Stimulated activated CD4-positive, alpha-beta T cell treated with anti-CD3 and anti-CD28 coated beads, Interleukin-4, amount 100 ng/mL, for 48 hours (primary cell): ENCODE measurements at regions not wholly inside any gene's neighbourhood (a gene's known extent, or its start where the extent isn't known, plus 50 kb on each side); places are given as distances from the start of the nearest gene placed in this dataset.
A peak's percentile ranks its signal among the peaks of the same experiment; 100 is the strongest.
"Not testable (repeated sequence)": the region's sequence is repeated elsewhere in the genome, so short reads cannot be mapped to it uniquely, and the experiment has no call there.

Source experiments
- DNase-seq, 2 donors: peaks; one replicate each; pipeline ENCODE4 v3.0.0-alpha.2; 2020; ENCODE audit warnings: low read depth in 2 of 2

DNA sequence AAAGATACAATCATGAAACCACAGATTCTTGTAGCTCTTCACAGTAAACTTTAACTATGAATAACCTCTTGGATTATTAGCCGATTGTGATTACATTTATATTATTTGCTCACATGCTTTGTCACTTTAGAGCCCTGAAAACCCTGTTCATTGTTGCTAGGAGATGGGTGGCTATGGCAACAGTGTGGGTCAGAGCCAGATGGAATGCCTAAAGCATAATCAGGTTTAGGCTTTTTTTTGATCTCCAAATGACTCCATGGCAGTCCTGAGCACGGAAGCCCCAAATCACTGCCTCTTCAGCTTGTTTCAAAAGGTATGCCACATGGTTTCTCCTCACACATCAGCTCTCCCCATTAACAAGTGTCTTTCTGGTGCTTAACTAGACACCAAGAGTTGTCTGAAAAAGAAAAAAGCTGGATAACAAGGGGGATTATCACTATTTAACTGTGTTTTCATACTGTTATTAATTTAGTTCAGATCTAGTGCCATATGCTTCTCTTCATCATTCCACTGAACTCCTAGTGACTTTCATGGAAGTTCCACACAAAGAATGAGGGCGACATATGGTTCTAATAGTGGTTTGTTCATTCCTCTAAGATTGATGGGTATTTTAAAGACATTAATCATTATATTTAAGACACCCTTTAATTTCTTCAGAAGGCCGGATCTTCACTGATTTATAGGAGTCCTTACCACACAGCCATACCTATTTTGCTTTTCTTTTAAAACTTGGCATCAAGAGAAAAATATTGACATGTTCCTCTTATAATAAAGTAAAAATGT lies 88.8 kb upstream of the PAM start:
- no peak for DNase-seq

DNA sequence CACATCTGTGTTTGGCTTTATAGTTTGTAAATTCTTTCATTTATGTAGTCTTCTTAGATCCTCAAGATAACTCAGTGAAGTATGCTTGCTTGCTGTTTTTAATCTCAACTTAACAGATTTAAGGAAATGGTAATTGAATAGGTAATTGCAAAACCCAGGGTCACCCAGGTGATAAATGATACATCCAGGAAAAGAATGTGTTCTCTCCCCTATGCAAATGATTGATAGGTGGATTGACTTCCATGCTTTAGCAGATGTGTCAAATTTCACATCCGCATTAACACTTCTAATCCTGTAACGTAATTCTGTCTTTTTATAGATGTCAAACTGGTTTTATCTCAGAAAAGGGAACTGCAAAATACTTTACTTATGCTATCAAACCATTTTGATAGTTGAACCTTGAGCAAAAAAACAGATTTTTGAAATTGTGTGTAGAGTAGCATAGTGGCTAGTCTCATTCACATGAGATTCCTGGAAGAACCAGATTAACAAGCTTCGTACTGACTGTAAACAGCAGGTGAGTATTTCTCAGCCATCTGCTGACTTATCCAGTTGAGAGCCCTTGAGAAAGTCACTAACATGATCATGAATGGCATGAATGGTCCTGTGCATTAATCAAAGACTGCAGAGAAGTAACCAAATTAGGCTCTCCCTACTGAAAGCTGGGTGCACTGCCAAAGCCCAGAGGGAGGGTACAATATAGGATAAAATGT lies 86.7 kb upstream of the PAM start:
- DNase-seq, result no peak

DNA sequence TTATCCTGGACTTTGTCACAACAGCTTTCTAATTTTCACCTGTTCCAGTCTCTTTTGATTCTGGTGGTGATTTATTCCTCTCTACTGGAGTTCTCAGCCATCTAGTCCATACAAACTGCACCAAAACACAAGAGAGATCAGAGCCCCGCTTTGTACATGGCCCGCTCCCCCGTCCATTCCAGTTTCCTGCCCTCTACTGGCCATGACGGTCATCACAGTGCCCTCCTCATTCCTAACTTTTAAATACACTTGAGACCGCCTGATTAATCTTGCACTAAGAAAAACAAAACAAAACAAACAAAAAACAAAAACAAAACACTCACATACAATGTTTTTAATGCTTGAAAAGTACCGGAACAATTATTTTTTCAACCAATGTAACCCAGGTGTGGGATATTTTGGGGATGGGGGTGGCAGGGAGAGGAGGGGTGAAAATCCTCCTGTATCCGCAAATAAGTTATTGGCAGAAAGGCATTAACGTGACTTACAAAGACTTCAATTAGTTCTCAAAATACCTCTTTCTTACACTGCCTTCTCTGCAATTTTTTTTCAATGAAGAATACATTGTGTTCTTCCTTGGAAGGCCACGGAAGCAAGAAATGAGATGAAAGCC lies 84.8 kb upstream of the PAM start:
- no peak for DNase-seq

DNA sequence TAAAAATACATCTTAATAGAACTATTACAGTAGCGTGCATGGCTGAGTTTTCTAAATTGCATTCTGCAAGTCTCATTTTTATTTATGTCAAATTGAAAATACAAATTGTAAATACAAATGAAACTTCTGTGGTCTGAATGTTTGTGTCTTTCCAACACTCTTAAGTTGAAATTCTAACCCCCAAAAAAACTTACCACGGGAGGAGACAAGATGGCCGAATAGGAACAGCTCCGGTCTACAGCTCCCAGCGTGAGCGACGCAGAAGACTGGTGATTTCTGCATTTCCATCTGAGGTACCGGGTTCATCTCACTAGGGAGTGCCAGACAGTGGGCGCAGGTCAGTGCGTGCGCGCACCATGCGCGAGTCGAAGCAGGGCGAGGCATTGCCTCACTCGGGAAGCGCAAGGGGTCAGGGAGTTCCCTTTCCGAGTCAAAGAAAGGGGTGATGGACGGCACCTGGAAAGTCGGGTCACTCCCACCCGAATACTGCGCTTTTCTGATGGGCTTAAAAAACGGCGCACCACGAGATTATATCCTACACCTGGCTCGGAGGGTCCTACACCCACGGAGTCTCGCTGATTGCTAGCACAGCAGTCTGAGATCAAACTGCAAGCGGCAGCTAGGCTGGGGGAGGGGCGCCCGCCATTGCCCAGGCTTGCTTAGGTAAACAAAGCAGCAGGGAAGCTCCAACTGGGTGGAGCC lies 83.9 kb upstream of the PAM start:
- not testable (repeated sequence) for DNase-seq

DNA sequence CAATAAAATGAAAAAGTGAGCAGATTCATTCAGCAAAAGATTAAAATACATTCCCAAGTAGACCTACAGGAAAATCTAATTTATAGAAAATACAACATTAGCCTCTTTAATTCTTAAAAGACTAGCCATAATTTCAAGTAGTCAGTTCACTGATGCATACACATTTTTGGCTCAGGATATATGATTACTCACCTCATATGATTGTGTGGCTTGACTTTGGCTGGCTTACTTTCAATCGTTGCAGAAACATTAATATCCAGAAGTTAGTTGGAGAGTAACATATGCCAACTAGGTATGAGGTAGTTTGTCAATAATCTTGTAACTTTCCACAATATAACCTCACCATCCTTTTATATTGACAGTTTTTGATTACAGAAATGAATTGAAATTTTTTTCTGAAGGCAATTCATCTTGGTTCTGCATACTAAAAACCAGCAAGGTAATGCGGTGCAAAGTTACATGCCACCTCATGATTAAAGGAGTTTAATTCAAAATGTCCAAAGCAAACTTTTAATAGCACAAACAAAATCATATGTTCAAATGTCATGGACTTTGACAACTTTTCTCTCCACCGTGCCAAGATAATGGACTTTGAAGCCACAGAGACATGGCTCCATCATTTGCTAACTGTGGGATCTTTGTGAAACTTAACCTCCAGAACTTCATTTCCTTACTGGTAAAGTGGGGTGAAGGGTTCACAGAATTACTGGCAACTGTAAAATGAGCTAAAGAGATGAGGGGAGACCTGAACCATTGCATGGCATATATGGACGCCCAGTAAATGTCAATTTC lies 76.6 kb upstream of the PAM start:
- no peak for DNase-seq

DNA sequence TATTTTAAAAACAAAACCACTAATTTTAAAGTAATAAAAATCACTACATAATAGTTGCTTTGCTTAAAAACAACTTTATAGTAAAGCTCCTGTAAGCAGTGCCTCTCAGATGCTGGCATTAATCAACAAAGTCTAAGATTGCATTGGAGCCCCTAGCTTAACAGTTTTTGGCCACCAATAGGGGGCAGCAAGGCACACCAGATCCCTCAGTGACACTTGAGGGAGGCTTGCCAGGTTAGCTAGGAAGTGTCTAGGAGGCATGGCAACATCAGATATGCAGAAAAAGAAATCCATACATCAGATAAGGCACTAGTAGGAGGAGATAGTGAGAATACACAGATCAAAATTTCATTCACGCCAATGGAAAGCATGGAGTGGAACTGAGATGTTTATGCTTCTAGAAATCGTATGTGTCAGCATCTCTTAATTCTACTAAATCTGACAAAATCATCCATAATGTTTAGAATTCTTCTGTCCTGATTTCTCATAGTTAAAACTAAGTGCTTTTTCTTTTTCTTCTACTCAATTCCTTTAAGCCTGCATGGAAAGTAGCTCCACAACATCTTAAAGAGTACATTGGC lies 73.6 kb upstream of the PAM start:
- DNase-seq, result peak; percentile 54

DNA sequence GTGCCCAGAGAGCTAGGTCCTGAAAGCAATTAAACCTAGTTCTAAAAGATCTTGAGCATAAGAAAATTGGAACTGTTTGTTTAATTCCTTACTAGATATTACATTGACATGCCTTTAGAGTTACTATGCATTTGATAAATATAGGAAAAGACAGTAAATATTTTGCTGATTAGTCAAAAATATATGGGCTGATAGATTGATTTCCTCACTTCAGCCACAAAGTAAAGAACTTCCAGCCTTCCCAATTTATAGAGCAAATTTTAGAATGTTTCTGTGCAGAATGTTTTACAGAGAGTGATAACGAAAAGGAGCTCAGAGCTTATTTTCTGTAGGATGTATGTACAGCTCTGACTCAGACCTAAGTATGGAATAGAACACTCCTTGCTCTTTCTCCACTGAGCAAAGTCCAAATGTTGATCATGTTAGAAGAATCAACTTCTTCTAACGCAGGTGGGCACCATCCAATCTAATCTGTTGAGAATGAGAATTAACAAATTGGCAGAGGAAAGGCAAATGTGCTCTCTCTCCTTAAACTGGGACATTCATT lies 72.9 kb upstream of the PAM start:
- DNase-seq, result no peak

DNA sequence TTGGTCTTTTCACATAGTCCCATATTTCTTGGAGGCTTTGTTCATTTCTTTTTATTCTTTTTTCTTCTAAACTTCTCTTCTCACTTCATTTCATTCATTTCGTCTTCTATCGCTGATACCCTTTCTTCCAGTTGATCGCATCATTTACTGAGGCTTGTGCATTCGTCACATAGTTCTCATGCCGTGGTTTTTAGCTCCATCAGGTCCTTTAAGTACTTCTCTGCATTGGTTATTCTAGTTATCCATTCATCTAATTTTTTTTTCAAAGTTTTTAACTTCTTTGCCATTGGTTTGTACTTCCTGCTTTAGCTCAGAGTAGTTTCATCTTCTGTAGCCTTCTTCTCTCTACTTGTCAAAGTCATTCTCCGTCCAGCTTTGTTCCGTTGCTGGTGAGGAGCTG lies 67.0 kb upstream of the PAM start:
- not testable (repeated sequence) for DNase-seq

DNA sequence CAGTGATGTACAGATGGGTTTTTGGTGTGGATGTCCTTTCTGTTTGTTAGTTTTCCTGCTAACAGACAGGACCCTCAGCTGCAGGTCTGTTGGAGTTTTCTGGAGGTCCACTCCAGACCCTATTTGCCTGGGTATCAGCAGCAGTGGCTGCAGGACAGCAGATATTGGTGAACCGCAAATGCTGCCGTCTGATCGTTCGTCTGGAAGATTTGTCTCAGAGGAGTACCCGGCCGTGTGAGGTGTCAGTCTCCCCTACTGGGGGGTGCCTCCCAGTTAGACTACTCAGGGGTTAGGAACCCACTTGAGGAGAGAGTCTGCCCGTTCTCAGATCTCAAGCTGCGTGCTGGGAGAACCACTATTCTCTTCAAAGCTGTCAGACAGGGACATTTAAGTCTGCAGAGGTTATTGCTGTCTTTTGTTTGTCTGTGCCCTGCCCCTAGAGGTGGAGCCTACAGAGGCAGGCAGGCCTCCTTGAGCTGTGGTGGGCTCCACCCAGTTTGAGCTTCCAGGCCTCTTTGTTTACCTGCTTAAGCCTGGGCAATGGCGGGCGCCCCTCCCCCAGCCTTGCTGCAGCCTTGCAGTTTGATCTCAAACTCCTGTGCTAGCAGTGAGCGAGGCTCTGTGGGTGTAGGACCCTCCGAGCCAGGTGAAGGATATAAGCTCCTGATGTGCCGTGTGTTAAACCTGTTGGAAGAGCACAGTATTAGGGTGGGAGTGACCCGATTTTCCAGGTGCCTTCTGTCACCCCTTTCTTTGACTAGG lies 66.3 kb upstream of the PAM start:
- DNase-seq, result not testable (repeated sequence)

DNA sequence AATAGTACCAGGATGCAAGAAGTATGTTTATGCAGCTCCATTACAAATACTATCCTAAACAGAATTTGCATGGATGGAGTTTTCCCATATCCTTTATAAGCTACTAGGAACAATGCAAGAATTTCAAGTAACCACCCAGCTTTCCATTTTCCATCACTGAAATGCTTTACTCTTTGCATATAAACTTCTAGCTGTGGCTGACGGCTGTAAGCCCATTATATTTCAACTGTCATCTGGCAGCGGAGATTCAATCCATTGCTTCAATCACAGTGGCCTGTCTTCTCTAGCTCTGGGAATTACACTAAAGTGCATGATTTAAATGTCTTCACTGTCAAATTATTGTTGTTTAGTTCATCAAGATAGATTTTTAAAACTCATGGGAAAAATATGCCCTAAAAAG lies 64.2 kb upstream of the PAM start:
- no peak for DNase-seq

DNA sequence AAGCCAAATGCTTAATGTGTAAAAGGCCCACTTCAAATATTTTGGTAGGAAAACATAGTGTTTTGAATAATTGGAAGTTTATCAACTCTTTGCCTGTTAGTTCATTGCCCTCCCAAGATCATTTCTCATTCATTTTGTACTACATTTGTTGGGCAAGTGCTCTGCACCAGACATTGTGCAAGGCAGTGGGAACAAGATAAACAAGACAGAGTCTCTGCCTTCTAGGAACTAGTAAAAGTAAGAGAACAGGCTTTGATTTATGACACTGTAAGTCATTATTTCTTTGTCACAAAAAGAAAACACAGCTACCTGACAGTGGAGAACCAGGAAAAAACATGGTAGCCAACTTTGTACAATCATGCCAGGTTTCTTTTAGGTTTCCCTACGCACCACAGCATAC lies 63.7 kb upstream of the PAM start:
- no peak for DNase-seq

DNA sequence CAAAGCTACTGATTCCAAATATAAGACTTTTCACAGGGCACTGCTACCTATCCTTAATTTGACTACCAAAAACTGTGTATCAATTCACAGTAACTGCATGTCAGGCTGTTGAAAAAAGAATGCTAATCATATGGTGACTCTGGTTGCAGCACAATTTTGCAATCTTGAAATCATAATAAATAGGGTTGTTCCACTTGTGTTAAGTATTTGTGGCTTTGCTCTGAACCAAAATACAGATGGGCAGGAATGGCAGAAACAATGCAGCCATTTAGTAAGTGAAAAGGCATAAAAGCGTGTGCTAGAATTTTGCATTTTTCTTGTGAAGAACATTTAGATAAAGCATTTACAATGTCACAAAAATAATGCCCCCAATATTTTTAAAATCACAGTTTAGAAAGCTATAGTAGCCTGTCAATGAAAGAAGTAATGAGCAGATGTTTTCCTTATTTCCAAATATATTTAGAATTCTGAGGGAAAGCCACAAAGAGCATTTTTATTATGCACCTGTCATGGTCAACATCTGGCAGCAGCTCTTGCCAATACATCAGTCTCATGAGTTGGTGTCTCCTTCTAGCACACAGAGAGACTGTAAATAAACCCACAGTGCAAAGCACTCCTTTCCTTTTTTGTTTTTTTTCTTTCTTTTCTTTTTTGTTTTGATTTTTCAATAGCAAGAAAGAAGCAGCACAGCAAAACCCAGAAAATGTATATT lies 54.8 kb upstream of the PAM start:
- no peak for DNase-seq

DNA sequence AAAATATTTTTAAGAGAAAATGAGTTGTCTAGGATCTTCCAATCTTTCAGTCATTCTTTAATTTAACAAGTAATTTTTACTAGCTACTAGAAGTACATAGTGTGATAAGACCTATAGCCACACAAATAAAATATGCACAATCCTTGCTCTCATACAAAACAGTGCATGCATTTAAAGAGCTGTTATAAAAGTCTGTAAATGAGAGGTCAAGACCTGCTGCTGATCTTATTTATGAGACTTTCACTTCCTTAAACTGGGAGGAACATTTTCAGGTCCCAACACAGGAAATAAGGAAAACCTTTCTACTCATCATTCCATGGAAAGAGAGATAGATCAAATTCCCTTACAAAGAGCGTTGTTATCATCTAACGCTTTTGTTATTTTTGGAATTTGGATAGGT lies 54.2 kb upstream of the PAM start:
- DNase-seq, result no peak

DNA sequence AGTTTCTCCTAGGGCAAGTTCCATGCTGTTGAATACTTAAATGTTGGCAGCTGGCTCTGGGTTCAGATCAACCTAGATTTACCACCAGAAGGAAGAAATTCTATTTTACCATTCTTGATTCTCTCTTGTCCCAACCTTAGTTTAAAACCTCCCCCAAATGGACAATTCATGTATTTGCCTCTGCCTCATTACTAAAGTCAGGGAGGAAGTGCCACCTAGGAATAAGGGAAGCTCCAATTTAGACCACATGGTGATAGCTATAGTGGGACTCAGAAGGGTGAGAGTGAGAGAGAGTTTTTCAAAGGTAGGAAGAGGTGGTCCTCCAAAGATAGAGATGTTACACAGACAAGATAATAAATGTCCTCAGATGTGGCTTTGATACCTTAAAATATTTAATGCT lies 53.4 kb upstream of the PAM start:
- no peak for DNase-seq
